OCI-LY3 (cell line): ENCODE measurements at regions not wholly inside any gene's neighbourhood (a gene's known extent, or its start where the extent isn't known, plus 50 kb on each side); places are given as distances from the start of the nearest gene placed in this dataset.

Source experiments
- CTCF ChIP-seq: fragments of 200-600, 300-600 bp; sonication (generic); IDR thresholded peaks from 2 replicates; pipeline ENCODE4 v1.5.1; 2014; ENCODE audit warnings: antibody characterized with exemption, low read length, low read depth
- EZH2phosphoT487 ChIP-seq: fragments of 200-600 bp; shearing (Covaris generic); IDR thresholded peaks from 2 replicates; pipeline ENCODE4 v1.6.1; 2018; ENCODE audit warnings: antibody characterized with exemption, mixed run types, low read depth

- TF ChIP-seq CTCF (no peak), EZH2phosphoT487 (no peak)
These were observed 1074.0 kb downstream of the PCDH18 start for GRCh38 chr4:136458326-136458725.
